ENCODE measurements at regions not wholly inside any gene's neighbourhood (a gene's known extent, or its start where the extent isn't known, plus 50 kb on each side); places are given as distances from the start of the nearest gene placed in this dataset.

DNA sequence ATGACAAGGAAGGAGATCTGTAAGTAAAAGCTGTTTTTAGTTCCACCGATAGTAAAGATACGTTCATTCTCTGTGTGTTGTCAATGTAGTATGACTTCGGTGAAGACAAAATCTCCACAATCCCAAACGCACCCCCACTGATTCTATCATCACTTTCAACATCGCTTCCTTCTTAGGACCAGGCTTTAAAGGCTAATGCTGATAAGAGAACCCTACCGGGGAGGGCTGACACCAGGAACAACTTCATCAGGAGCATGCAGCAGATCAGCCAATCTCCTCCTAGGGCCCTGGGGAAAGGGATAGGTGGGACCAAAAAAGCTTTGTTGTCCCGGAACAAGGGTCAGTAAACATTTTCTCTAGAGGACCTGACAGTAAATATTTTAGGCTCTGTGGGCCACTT is 334.1 kb downstream of the VPS13C start:
- Mint-ChIP-seq H3K4me1 (ENCODE audit: low read depth) (no peaks in the 10 kb centered on the region), H3K4me3 (no peak overlapping the region), H3K36me3 (ENCODE audit: low read depth) (no peaks in the 10 kb centered on the region), H3K9me3 (peaks cover 16% of the 10 kb centered on the region), H3K27me3 (ENCODE audit: insufficient read depth) (peaks cover 3% of the 10 kb centered on the region; the same call in 1 of the 2 replicates), H3K27ac (no peak overlapping the region)
- no peak for DNase-seq
- TF ChIP-seq CTCF (IDR thresholded peaks at IDR 0.05), result no peak

- no peak overlapping the region for H3K4me3 Mint-ChIP-seq
- TF ChIP-seq CTCF (IDR thresholded peaks at IDR 0.05), result no peak
- DNase-seq, result no peak
- no peaks in the 10 kb centered on the region for H3K4me1 Mint-ChIP-seq (ENCODE audit: low read depth)
- peaks cover 3% of the 10 kb centered on the region; the same call in 1 of the 2 replicates for H3K27me3 Mint-ChIP-seq (ENCODE audit: insufficient read depth)
- H3K9me3 Mint-ChIP-seq, result peaks cover 18% of the 10 kb centered on the region
- no peak overlapping the region for H3K27ac Mint-ChIP-seq
- no peaks in the 10 kb centered on the region for H3K36me3 Mint-ChIP-seq (ENCODE audit: low read depth)
Measured at GRCh38 chr15:61725251-61725650, 335.0 kb downstream of the VPS13C start.

DNA sequence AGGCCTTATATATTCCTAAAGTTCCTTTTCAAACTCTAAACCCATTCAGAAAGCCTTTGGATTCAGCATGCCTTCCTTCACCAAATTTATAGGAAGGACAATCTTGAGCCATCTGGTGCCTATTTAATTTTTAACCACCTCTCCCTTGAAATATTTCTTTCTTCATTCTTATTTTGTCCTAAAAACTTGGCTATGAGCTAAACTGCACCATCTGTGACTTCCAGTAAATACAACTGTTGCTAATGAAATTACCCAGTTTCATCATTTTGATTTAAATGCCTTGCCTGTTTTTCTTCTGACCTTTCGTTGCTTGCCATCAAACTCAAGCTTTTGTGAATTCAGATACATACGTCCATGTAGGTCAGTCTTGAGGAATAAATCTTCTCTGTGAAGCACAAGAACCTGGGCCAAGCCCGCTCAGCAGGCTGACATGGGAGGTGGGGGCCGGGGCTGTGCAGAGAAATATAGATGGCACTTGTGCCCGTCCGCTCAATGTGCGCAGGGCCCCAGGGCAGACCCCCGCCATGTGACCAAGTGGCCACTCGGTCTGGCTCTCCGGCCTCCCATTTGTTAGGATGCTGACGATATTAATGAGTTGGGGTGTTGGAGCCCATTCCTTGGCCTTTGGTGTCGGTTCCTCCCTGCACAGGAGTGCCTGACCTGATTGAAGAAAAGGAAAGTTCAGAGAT is 335.9 kb downstream of the VPS13C start:
- Mint-ChIP-seq H3K4me1 (ENCODE audit: low read depth) (no peaks in the 10 kb centered on the region), H3K27me3 (ENCODE audit: insufficient read depth) (peaks cover 3% of the 10 kb centered on the region; the same call in 1 of the 2 replicates), H3K27ac (no peak overlapping the region), H3K36me3 (ENCODE audit: low read depth) (no peaks in the 10 kb centered on the region), H3K9me3 (peaks cover 27% of the 10 kb centered on the region), H3K4me3 (no peak overlapping the region)
- DNase-seq, result no peak
- no peak for TF ChIP-seq CTCF (IDR thresholded peaks at IDR 0.05)

- Mint-ChIP-seq H3K4me3 (no peak overlapping the region), H3K36me3 (ENCODE audit: low read depth) (no peaks in the 10 kb centered on the region), H3K27me3 (ENCODE audit: insufficient read depth) (peaks cover 3% of the 10 kb centered on the region; the same call in 1 of the 2 replicates), H3K9me3 (peaks cover 35% of the 10 kb centered on the region), H3K27ac (no peak overlapping the region), H3K4me1 (ENCODE audit: low read depth) (no peaks in the 10 kb centered on the region)
- no peak for TF ChIP-seq CTCF (IDR thresholded peaks at IDR 0.05)
- DNase-seq, result no peak
Measured at GRCh38 chr15:61721418-61721817, 338.8 kb downstream of the VPS13C start.

DNA sequence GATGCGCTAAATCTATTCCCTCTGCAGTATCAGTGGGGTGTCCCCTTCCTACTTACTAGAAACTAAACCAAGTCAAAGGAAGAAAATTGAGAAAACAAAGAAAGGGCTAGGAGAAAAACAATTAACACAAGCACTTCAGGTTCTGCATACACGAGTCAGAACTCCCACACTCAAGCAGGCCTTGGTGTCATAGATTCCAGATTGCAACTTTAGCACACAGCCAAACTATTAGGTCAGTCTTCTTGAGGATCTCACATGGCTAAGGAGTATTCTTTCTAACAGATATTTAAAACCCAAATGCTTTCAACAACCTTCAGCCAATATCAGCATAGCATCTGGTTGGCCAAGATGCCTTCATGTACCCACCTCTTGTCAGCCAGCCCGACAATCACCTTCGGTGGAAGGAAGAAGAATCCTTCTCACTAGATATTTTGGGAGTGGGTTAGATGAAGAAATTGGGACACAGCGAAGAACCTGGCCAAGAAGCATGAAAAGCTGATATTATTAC is 340.0 kb downstream of the VPS13C start:
- Mint-ChIP-seq H3K36me3 (ENCODE audit: low read depth) (no peaks in the 10 kb centered on the region), H3K9me3 (peaks cover 36% of the 10 kb centered on the region), H3K4me1 (ENCODE audit: low read depth) (no peaks in the 10 kb centered on the region), H3K27ac (no peak overlapping the region), H3K27me3 (ENCODE audit: insufficient read depth) (peaks cover 3% of the 10 kb centered on the region; the same call in 1 of the 2 replicates), H3K4me3 (no peak overlapping the region)
- TF ChIP-seq CTCF (IDR thresholded peaks at IDR 0.05), result no peak
- no peak for DNase-seq

Data from HFFc6 (cell line).